ENCODE measurements at regions not wholly inside any gene's neighbourhood (a gene's known extent, or its start where the extent isn't known, plus 50 kb on each side); places are given as distances from the start of the nearest gene placed in this dataset.

- no peak for TF ChIP-seq CTCF (IDR thresholded peaks at IDR 0.05; ENCODE audit: borderline replicate concordance, control extremely low read depth, extremely low read depth, insufficient read depth, missing control alignments)
- no peak for DNase-seq (ENCODE audit: low spot score)
- in situ Hi-C loops (cut with MboI; ENCODE audit: low sequenced_read_pairs, unreplicated experiment), result no loop called here
Observed at GRCh38 chr3:182083112-182083511, 371.4 kb downstream of the SOX2 start.

GRCh38 chr3:182092662-182093262, 381.0 kb downstream of the SOX2 start:
- TF ChIP-seq CTCF (IDR thresholded peaks at IDR 0.05; ENCODE audit: borderline replicate concordance, control extremely low read depth, extremely low read depth, insufficient read depth, missing control alignments), result no peak
- in situ Hi-C loops (cut with MboI; ENCODE audit: low sequenced_read_pairs, unreplicated experiment), result no loop called here
- no peak for DNase-seq (ENCODE audit: low spot score)

- in situ Hi-C loops (cut with MboI; ENCODE audit: low sequenced_read_pairs, unreplicated experiment), result no loop called here
- no peak for DNase-seq (ENCODE audit: low spot score)
- no peak for TF ChIP-seq CTCF (IDR thresholded peaks at IDR 0.05; ENCODE audit: borderline replicate concordance, control extremely low read depth, extremely low read depth, insufficient read depth, missing control alignments)
Observed at GRCh38 chr3:182094321-182094720, 382.6 kb downstream of the SOX2 start.

- no peak for DNase-seq (ENCODE audit: low spot score)
- in situ Hi-C loops (cut with MboI; ENCODE audit: low sequenced_read_pairs, unreplicated experiment), result no loop called here
- no peak for TF ChIP-seq CTCF (IDR thresholded peaks at IDR 0.05; ENCODE audit: borderline replicate concordance, control extremely low read depth, extremely low read depth, insufficient read depth, missing control alignments)
Observed at GRCh38 chr3:182104881-182105280, 393.2 kb downstream of the SOX2 start.

GRCh38 chr3:182105875-182106274, 394.1 kb downstream of the SOX2 start:
- TF ChIP-seq CTCF (IDR thresholded peaks at IDR 0.05; ENCODE audit: borderline replicate concordance, control extremely low read depth, extremely low read depth, insufficient read depth, missing control alignments), result no peak
- in situ Hi-C loops (cut with MboI; ENCODE audit: low sequenced_read_pairs, unreplicated experiment), result no loop called here
- no peak for DNase-seq (ENCODE audit: low spot score)

GRCh38 chr3:182108371-182108770, 396.6 kb downstream of the SOX2 start:
- in situ Hi-C loops (cut with MboI; ENCODE audit: low sequenced_read_pairs, unreplicated experiment), result no loop called here
- DNase-seq (ENCODE audit: low spot score), result no peak
- no peak for TF ChIP-seq CTCF (IDR thresholded peaks at IDR 0.05; ENCODE audit: borderline replicate concordance, control extremely low read depth, extremely low read depth, insufficient read depth, missing control alignments)
